NCI-H748 (cell line): ENCODE measurements at regions not wholly inside any gene's neighbourhood (a gene's known extent, or its start where the extent isn't known, plus 50 kb on each side); places are given as distances from the start of the nearest gene placed in this dataset.
"Not testable (repeated sequence)": the region's sequence is repeated elsewhere in the genome, so short reads cannot be mapped to it uniquely, and the experiment has no call there.

Experiments
- DNase-seq: peaks from one replicate; lab custom pipeline; 2025; ENCODE audit not compliant: unreplicated experiment; lab: John Stamatoyannopoulos, UW

DNA sequence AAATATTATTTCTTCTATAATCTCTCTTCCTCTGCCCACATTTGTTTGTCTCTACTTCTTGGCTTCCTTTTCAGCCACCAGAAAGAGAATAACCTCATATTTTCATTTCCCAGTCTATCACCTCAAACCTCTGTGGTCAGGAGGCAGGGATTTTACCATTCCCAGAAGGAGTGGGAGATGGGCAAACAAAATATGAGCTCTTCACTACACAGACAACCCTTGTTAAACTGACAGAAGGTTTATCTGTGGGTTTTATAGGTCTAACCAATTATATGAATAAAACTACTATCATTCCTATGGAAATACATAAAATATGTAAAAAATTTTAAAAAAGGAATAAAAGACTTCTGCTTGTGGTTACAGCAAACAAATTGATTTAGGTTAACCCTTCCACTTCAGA lies 160.0 kb upstream of the TRPC6 start:
- DNase-seq, result no peak

DNA sequence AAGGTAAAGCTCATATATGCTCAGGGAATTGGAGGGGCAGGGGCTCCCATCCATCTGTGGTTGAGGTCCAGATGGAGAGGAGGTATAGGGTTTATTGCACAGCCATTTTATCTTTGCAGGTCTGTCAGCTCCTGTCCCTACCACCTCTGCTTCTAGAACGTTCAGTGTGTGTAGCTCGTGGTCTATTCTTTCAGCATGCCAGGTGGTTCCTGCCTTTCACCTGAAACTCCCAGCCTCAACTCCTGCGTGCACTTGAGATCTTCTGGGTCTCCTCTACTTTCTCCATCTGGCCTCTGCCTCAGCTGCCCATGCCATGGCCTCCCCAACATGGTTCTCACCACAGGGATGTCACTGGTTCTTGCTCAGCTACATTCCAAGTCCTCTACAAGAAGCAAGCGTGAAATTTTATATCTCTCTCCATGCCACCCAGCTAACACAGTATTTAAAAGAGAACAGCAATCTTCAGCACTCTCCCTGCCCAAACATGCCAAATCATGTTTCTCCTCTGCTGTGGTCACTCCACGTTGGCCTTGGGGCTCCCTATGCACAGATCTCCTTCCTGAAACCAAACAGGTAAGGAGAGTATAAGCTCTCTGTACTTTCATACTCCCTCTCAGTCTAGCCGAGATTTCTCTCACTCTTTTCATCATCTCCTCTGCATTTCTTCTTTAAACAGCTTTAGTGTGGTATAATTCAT lies 157.8 kb upstream of the TRPC6 start:
- DNase-seq, result no peak

DNA sequence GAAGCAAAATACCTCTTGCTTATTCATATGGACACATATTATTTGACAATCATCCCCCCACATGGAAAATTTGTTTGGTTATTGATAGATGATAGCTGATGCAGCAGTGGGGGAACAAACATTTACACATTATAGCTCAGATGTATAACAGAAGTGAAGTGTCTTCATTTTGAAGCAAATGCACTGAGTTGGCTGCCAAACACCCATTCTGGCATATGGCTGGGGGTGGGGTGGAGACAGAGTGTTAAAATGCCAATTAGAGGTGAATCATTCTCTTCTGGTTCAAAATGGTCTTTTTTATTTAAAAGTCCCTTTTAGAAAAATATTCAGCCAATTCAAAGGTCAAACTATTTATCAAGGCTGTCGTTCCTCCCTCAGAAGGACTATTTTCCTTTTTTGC lies 157.3 kb upstream of the TRPC6 start:
- DNase-seq, result no peak

DNA sequence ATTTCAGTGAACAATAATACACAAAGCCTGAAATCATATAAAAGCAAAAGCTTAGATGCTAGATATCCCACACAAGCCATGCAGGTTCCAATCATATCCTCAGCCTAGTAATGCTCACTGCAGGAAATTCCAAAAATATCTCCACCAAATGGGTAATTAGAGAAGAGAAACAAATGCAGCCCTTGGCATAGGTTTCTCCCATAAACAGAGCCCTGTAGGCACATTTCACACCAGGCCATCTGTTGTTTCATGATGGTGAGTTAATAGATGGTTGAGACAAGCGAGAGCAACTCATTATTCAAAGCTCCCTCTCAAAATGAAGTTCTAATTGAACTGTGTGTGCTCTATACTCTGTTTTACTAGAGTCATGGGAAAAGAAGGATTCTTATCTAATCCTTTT lies 154.6 kb upstream of the TRPC6 start:
- no peak for DNase-seq

DNA sequence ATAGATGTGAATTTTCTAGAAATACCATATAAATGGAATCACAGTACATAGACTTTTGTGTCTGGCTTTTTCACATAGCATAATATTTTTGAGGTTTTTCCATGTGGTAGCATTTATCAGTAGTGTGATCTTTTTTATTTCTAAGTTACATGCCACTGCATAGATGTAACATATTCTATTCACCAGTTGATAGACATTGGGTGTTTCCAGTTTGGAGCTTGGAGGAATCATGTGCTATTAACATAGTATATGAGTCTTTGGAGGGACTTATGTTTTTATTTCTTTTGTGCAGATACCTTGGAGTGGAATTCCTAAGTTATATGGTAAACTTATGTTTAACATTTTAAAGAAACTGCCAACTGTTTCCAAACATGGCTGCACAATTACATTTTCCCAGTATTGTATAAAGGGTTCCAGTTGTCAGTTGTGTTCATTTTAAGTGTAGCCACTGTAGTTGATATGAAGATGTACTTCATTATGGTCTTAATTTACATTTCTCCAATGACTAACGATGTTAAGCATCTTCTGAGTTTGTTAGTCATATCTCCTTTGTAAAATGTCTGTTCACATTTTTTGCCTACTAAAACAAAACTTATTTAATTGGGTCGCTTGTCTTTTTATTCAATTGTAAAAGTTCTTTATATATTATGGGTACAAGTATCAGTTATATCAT lies 145.7 kb upstream of the TRPC6 start:
- no peak for DNase-seq

DNA sequence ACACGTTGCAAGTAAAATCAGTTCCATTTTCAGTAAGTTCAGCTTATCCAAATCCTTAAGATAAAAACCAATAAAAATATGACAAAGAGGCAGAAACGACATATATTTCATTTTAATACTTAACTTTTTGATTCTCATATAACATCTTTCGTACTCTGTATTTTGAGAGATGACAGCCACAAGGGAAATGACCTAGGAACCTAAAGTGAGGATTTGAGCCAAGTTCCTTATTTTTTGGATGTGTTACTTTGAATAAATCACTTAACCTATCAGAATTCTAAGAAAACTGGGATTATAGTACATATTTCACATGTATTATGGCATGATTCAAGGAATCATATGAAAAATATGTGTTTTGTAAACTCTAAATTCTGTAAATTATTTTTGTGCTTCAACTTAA lies 143.6 kb upstream of the TRPC6 start:
- no peak for DNase-seq

DNA sequence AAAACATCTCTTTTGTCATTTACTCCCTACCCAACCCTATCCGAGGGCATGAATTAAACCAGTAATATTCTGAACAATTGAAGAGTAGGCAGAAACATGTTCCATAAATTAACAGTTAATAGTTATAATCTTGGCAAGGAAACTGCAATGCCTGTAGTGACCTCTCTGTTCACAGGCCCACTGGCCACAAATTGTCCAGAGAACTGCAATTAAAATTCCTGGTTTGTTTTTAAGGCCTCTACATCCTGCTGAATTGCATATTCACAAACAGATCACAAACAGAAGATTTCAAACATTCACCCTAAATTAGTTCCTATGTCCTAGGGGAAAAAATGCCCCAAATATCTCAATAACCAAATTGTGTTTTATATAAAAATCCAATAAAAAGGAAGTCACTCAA lies 143.2 kb upstream of the TRPC6 start:
- no peak for DNase-seq

DNA sequence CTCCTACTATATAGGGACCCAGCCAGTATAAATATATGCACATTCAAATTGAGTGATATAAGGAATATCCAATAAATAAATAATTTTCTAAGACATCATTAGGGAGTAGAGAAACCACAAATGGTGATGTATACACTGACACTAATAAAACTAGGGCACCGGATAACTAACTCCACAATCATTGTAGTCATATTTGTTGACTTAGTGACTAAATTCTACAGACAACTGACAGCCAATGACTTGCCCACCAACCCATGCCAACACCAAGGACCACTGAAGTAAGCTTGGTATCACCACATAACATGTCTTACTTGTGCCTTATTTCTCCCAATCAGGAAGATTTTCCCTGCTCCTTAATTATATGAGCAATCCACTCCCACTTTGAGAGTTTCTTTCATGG lies 139.6 kb upstream of the TRPC6 start:
- DNase-seq, result no peak

DNA sequence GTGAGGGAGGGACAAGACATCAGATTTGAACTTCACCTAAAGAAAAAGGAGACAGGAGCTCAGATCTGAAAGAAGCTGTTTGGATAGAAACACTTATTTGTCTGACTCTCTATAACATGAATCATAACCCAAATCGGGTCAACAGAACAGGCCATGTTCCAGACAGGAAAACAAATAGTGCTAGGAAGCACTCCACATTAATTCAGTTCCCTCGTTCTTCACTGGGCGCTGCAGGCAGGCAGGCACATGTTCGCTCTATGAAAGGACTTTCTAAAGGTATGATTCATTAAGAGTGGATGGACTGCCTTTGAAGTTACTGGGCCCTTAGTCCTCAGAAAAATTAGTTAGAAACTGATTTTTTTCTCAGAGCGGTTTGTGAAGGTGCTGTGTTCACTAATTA lies 137.5 kb upstream of the TRPC6 start:
- no peak for DNase-seq

DNA sequence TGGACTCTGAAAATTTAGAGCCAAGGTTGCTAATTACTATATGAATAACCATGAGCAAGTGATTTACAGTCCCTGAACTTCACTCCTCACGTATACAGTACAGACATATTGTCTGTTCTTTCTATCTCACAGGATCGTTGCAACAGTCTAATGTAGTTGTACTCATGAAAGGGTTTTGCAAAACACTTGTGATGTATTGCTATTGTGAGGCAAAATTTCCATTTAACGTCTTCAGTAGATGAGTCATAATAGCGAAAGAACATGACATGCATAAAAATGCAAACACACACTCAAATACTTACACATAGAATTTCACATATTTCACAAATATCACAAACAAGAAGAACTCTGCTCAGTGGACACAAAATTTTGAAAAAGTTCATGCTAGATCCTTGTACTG lies 134.6 kb upstream of the TRPC6 start:
- no peak for DNase-seq

DNA sequence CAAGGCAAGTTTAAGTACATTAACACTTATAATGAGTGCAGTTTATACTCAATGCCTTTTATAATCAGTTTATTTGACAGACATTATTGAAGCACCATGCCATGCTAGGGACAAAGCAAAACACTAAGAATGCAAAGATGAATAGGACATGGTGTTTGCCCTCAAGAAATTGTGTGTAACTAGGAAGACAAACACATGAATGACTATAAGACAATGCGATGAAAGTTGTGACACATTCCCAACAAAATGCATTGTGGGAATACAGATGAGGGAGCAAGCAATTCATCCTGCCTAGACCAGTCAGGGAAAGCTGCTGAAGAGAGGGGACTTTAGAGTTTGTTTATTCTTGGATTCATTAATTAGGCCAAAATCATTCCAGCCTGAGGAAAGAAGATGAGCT lies 133.8 kb upstream of the TRPC6 start:
- DNase-seq, result no peak

DNA sequence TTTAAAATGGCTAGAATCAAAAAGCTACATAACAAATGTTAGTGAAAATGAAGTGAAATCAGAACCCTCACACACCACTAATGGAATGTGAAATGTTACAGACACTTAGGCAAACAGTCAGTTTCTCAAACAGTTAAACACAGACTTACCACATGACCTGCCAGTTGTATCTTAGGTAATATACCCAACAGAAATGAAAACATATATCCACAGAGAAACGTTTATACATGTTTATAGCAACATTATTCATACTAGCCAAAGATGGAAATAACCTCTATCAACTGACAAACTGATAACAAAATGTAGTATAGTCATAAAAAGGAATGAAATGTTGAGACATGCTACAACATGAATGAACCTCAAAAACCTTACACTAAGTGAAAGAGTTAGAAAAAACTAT lies 131.5 kb upstream of the TRPC6 start:
- DNase-seq, result no peak

DNA sequence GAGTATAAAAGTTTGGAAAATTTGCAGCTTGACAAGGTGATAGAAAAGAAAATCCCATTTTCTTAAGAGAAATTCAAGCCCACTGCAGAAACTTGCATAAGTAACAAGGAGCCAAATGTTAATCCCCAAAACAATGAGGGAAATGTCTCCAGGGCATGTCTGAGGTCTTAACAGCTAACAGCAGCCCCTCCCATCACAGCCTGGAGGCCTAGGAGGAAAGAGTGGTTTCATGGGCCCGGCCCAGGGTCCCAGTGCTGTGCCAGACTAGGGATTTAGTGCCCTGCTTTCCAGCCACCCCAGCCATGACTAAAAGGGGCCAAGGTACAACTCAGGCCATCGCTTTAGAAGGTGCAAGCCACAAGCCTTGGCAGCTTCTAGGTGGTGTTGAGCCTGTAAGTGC lies 123.7 kb upstream of the TRPC6 start:
- DNase-seq, result no peak

DNA sequence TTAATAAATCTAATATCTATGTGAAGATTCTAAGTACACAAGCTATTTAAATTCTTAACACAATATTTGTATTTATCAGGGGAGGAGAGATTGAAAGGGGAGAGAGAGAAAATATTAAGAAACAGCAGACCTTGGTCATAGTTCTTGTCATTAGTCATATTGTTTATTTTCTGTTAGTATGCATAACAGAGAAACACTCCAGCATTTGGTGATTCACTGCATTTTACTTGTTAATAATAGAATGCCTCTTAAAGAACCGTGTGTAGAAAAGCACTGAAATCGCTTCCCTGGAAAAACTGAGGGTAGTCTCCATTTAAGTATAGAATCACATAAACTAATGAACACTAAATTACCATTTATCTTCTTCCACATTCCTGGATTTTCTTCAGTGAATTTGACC lies 122.7 kb upstream of the TRPC6 start:
- no peak for DNase-seq

DNA sequence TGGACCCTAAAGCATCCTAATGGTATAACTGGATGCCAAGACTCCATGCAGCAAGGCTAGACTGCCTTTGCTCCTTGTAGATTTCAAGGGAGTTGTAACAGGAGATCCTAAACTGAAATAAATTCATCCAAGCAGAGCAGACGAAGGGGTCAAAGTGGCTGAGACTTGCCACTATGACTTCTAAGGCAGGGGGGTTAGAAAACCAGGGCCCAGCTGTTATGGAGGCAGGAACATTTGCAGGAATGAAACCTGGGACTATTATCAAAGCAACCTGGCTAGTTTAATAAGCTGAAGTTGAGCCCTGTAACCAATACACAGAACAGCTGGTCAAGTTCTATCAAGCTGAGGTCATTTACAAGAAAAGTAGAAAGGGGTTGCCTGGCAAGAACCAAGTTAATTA lies 122.2 kb upstream of the TRPC6 start:
- DNase-seq, result no peak

DNA sequence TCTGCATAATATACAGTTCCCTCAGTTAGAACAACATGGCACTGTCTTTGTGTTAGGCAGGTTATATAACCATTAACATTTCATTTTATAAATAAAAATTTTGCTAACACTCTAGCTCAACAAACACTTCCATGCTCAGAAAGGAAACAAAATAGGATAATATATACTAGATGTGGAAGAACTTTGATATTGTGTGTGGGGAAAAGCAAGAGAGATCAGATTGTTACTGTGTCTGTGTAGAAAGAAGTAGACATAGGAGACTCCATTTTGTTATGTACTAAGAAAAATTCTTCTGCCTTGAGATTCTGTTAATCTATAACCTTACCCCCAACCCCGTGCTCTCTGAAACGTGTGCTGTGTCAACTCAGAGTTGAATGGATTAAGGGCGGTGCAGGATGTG lies 111.1 kb upstream of the TRPC6 start:
- DNase-seq, result not testable (repeated sequence)

DNA sequence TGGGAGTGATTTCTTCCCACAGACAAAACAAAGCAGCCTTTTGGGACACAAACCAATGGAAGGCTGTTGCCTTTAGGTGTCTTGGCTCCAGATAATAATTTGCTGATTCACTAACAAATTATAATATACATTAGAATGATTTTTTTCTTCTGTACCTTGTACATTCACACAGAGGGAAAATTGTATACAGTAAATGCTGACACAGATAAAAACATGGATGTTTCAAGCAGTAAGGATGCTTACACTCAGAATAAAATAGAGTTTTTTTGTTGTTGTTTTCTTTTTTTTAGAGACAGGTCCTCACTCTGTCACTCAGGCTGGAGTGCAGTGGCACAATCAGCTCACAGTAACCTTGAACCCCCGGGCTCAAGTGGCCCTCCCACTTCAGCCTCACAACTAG lies 109.2 kb upstream of the TRPC6 start:
- no peak for DNase-seq

DNA sequence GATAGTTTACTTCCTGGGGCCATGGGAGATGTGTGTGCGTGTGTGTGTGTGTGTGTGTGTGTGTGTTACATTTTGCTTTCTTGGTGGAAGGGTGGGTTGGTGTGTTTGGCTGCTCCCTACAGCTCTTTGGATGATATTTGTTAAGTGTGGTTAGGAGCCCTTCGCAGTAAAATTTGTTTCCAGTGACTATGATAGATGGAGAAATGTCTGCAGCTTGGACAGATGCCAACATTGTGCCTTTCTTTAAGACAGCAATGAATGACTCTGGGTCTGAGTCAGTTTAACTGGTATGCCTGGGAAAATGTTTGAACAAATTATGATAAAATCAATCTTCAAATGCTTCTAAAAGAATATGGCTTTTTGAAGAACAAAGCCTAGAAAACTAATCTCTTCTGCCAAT lies 102.7 kb upstream of the TRPC6 start:
- no peak for DNase-seq

DNA sequence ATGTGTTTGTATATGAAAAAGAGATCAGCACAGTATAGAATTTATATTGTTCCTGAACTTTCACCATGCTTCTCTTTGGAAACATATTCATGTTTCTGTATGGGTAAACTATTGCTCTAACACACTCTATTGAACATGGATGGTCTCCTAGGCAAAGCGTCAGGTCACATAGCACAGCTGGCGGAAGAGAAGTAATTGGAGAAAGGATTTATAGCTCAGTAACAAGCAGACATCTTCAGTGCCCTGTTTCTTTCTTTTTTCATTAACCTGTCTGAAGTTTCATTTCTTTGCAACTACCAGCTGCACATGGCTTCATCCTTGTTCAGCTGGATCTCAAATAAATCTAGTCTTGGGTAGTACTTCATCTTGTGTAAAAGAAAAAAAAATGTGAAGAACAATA lies 84.4 kb upstream of the TRPC6 start:
- DNase-seq, result peak; percentile 0

DNA sequence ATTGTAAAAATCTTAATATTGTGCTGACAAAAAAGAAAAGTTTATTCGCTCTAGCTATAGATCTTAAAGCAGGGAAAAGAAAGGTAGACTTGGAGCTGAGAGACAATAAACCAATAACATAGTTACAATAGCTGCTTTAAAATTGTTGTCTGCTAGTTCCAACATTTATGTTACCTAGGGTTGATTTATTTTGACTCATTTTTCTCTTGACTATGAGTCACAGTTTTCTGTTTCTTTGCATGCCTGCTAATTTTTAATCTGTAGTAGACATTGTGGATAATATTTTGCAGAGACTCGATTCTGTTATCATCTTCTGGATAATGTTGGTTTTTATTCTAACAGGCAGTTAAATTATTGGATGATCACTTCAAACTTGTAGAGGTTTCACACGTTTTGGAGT lies 83.1 kb upstream of the TRPC6 start:
- DNase-seq, result no peak

DNA sequence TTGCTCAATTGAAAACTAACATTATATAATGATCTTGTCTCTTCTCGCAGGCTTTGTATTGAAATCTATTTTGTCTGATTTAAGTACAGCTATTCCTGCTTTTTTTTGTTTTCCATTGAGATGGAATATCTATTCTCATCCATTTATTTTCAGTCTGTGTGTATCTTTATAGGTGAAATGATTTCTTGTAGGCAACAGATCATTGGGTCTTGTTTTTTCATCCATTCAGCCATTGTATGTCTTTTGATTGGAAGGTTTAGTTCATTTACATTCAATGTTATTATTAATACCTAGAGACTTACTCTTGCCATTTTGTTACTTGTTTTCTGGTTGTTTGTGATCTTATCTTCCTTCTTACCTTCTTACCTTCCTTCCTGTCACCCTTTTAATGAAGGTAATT lies 77.8 kb upstream of the TRPC6 start:
- no peak for DNase-seq
